Astrocyte of the spinal cord (primary cell): ENCODE measurements at regions not wholly inside any gene's neighbourhood (a gene's known extent, or its start where the extent isn't known, plus 50 kb on each side); places are given as distances from the start of the nearest gene placed in this dataset.

Experiments
- DNase-seq: peaks from one replicate; pipeline ENCODE4 v3.0.0; 2011; ENCODE audit warnings: low read depth, low spot score
- H3K4me3 ChIP-seq: 2 replicates; pipeline ENCODE4 v1.5.1; 2011; ENCODE audit warnings: low read depth, mild to moderate bottlenecking, low read length, moderate library complexity
- in situ Hi-C: cut with HindIII; loops from 2 replicates; pipeline ENCODE4 v1.10.0; 2017; ENCODE audit warnings: low sequenced_read_pairs
- TF ChIP-seq, protein P1 (sequence below): IDR thresholded peaks from 2 replicates; pipeline ENCODE4 v1.5.1; 2012; ENCODE audit warnings: low read depth, mild to moderate bottlenecking, low read length, inconsistent platforms

GRCh38 chr15:63454503-63455211 is 49.7 kb upstream of the USP3 start:
- no peak overlapping the region for H3K4me3 ChIP-seq
- TF ChIP-seq, protein P1, sequence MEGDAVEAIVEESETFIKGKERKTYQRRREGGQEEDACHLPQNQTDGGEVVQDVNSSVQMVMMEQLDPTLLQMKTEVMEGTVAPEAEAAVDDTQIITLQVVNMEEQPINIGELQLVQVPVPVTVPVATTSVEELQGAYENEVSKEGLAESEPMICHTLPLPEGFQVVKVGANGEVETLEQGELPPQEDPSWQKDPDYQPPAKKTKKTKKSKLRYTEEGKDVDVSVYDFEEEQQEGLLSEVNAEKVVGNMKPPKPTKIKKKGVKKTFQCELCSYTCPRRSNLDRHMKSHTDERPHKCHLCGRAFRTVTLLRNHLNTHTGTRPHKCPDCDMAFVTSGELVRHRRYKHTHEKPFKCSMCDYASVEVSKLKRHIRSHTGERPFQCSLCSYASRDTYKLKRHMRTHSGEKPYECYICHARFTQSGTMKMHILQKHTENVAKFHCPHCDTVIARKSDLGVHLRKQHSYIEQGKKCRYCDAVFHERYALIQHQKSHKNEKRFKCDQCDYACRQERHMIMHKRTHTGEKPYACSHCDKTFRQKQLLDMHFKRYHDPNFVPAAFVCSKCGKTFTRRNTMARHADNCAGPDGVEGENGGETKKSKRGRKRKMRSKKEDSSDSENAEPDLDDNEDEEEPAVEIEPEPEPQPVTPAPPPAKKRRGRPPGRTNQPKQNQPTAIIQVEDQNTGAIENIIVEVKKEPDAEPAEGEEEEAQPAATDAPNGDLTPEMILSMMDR = no peak
- in situ Hi-C loops = no loop called here
- no peak for DNase-seq
